ENCODE measurements at regions not wholly inside any gene's neighbourhood (a gene's known extent, or its start where the extent isn't known, plus 50 kb on each side); places are given as distances from the start of the nearest gene placed in this dataset.

GRCh38 chr12:125406131-125406530 is 340.9 kb downstream of the AACS start:
- no peaks in the 10 kb centered on the region for H3K36me3 ChIP-seq
- 50 to 85% (median 69%) methylated on average over 5 of the region's 5 CpGs for WGBS, 5 donors
- intact Hi-C loops (cut with DNase I; ENCODE audit: low total_unique reads) = loop anchor here (10.0 kb wide), 1 partner anchor 221 kb away; the partner anchor contains the start of gene TMEM132B
- H3K4me1 ChIP-seq = no peaks in the 10 kb centered on the region
- DNase-seq = no peak
- no peak overlapping the region for H3K27ac ChIP-seq
- no peak overlapping the region for H3K4me3 ChIP-seq
- no peak for TF ChIP-seq POLR2A (IDR thresholded peaks at IDR 0.05)
- TF ChIP-seq CTCF (IDR thresholded peaks at IDR 0.05 in 8 of 11, conservative IDR thresholded peaks at IDR 0.05 in 3 of 11) = no peak
- no peak for TF ChIP-seq POLR2AphosphoS5 (IDR thresholded peaks at IDR 0.05)
- H3K9me3 ChIP-seq = peaks cover 0 to 21% (median 13%) of the 10 kb centered on the region in 8 donors
- H3K27me3 ChIP-seq (replicated peaks in 1 of 7) = peaks cover 0 to 32% (median 0%) of the 10 kb centered on the region in 7 donors

DNA sequence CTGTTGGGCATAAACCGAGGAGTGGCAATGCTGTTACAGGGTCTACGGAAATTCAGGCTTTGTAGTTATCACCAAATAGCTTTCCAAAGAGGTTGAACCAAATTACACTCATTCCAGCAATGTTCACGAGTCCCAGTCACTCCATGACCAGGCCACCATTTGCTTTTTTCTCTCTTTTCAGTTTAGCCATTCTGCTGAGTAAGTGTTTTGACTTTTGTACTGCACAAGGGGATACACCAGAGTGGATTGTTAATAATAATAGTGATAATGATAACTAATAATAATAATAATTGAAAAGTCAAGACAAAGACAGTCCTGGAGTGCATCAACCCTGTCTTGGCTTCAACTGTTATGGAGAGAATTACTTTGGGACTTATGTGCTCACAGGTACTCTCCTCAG is 343.5 kb downstream of the AACS start:
- Histone ChIP-seq H3K9me3 (peaks cover 0 to 3% (median 0%) of the 10 kb centered on the region in 8 donors), H3K36me3 (no peaks in the 10 kb centered on the region), H3K27me3 (replicated peaks in 1 of 7) (peaks cover 0 to 29% (median 0%) of the 10 kb centered on the region in 7 donors), H3K27ac (no peak overlapping the region), H3K4me1 (no peaks in the 10 kb centered on the region), H3K4me3 (no peak overlapping the region)
- TF ChIP-seq POLR2A (IDR thresholded peaks at IDR 0.05) = no peak
- no peak for TF ChIP-seq POLR2AphosphoS5 (IDR thresholded peaks at IDR 0.05)
- TF ChIP-seq CTCF (IDR thresholded peaks at IDR 0.05 in 8 of 11, conservative IDR thresholded peaks at IDR 0.05 in 3 of 11) = no peak
- no peak for DNase-seq
- WGBS, 5 donors = 75 to 89% (median 79%) methylated on average over 3 of the region's 3 CpGs
- intact Hi-C loops (cut with DNase I; ENCODE audit: low total_unique reads) = loop anchor here (10.0 kb wide), 1 partner anchor 224 kb away; the partner anchor contains the start of gene TMEM132B

DNA sequence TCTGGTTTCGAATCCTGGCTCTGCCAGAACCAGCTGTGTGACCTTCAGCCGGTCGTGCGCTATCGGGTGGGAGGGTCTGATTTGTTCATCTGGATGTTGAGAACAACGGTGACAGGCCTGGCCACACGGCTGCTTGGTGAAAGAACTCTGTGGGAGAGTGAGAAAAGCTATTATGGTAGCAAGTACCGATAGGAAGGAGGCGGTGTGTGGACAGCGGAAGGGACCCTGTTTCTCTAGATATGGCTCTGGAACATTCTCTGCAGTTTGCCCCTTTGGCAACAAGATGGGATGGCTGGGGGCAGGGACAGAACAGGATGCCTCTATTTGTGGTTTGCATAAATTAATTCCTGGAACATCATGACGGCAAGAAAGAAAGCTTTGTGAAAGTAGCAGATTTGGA is 347.3 kb downstream of the AACS start:
- Histone ChIP-seq H3K4me1 (no peaks in the 10 kb centered on the region), H3K27me3 (replicated peaks in 1 of 7) (peaks cover 0 to 8% (median 0%) of the 10 kb centered on the region in 7 donors), H3K36me3 (no peaks in the 10 kb centered on the region), H3K9me3 (peaks cover 0 to 3% (median 0%) of the 10 kb centered on the region in 8 donors), H3K4me3 (no peak overlapping the region), H3K27ac (no peak overlapping the region)
- no peak for DNase-seq
- intact Hi-C loops (cut with DNase I; ENCODE audit: low total_unique reads) = no loop called here
- WGBS, 5 donors = 73 to 89% (median 81%) methylated on average over 11 of the region's 11 CpGs
- TF ChIP-seq POLR2AphosphoS5 (IDR thresholded peaks at IDR 0.05) (no peak), POLR2A (IDR thresholded peaks at IDR 0.05) (no peak), CTCF (IDR thresholded peaks at IDR 0.05 in 8 of 11, conservative IDR thresholded peaks at IDR 0.05 in 3 of 11) (no peak)

GRCh38 chr12:125417446-125417845 is 352.2 kb downstream of the AACS start:
- peaks cover 0 to 4% (median 0%) of the 10 kb centered on the region in 7 donors for H3K27me3 ChIP-seq (replicated peaks in 1 of 7)
- intact Hi-C loops (cut with DNase I; ENCODE audit: low total_unique reads) = no loop called here
- H3K36me3 ChIP-seq = no peaks in the 10 kb centered on the region
- no peak for DNase-seq
- no peak overlapping the region for H3K4me3 ChIP-seq
- H3K4me1 ChIP-seq = no peaks in the 10 kb centered on the region
- peaks cover 0 to 29% (median 18%) of the 10 kb centered on the region in 8 donors for H3K9me3 ChIP-seq
- TF ChIP-seq POLR2AphosphoS5 (IDR thresholded peaks at IDR 0.05) (no peak), CTCF (IDR thresholded peaks at IDR 0.05 in 8 of 11, conservative IDR thresholded peaks at IDR 0.05 in 3 of 11) (no peak), POLR2A (IDR thresholded peaks at IDR 0.05) (no peak)
- H3K27ac ChIP-seq = no peak overlapping the region
- 36 to 77% (median 68%) methylated on average over 3 of the region's 3 CpGs for WGBS, 5 donors
